ENCODE measurements at regions not wholly inside any gene's neighbourhood (a gene's known extent, or its start where the extent isn't known, plus 50 kb on each side); places are given as distances from the start of the nearest gene placed in this dataset.

GRCh38 chr4:132493476-132493875 is 655.6 kb upstream of the PCDH10 start:
- no peak for TF ChIP-seq POLR2AphosphoS5 (IDR thresholded peaks at IDR 0.05)
- TF ChIP-seq POLR2A (IDR thresholded peaks at IDR 0.05), result no peak
- TF ChIP-seq CTCF (IDR thresholded peaks at IDR 0.05), result no peak

All from sigmoid colon (tissue), 4 donors.